ENCODE measurements at regions not wholly inside any gene's neighbourhood (a gene's known extent, or its start where the extent isn't known, plus 50 kb on each side); places are given as distances from the start of the nearest gene placed in this dataset.

- no peak for TF ChIP-seq CTCF (IDR thresholded peaks at IDR 0.05; ENCODE audit: insufficient read depth, low read length)
- no peak for TF ChIP-seq REST (IDR thresholded peaks at IDR 0.05; ENCODE audit: insufficient replicate concordance, low read depth)
These were observed 499.4 kb upstream of the AKR1E2 start for GRCh38 chr10:4326647-4327046.
